ENCODE measurements at regions not wholly inside any gene's neighbourhood (a gene's known extent, or its start where the extent isn't known, plus 50 kb on each side); places are given as distances from the start of the nearest gene placed in this dataset.
"Not testable (repeated sequence)": the region's sequence is repeated elsewhere in the genome, so short reads cannot be mapped to it uniquely, and the experiment has no call there.

GRCh38 chr6:14408446-14408845 lies 290.9 kb downstream of the CD83 start:
- no peak for DNase-seq

- DNase-seq, result no peak
These were observed 294.5 kb downstream of the CD83 start for GRCh38 chr6:14412026-14412425.

DNA sequence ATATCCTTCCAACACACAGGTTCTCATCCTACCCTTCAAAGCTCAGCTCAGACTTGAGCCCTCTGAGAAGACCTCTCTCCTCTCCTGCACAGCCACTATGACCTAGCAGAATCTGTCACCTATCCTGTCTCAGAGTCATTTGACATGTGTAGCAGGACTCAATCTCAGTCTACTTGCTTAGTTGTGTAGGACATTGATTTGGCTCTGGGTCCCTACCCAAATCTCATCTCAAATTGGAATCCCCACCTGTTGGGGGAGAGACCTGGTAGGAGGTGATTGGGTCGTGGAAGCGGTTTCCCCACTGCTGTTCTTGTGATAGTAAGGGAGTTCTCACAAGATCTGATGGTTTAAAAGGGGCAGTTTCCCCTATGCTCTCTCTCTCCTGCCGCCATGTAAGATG lies 297.9 kb downstream of the CD83 start:
- no peak for DNase-seq

- DNase-seq, result no peak
These were observed 299.8 kb downstream of the CD83 start for GRCh38 chr6:14417377-14417776.

- not testable (repeated sequence) for DNase-seq
These were observed 301.7 kb downstream of the CD83 start for GRCh38 chr6:14419224-14419623.

GRCh38 chr6:14422061-14422460 lies 304.5 kb downstream of the CD83 start:
- DNase-seq, result no peak

- DNase-seq, result no peak
These were observed 305.3 kb downstream of the CD83 start for GRCh38 chr6:14422917-14423316.

- DNase-seq, result no peak
These were observed 305.8 kb downstream of the CD83 start for GRCh38 chr6:14423330-14423729.

DNA sequence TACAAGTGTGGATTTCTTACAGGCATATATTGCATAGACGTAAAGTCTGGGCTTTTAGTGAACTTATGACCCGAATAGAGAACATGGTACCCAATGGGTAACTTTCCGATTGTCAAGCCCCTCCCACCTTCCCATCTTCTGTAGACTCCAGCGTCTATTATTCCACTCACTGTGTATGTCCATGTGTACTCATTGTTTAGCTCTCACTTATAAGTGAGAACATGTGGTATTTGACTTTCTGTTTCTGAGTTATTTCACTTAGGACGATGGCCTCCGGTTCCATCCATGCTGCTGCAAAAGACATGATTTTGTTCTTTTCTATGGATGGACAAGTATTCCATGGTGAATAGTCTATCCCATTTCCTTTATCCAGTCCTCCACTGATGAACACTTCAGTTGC lies 306.4 kb downstream of the CD83 start:
- DNase-seq, result no peak

DNA sequence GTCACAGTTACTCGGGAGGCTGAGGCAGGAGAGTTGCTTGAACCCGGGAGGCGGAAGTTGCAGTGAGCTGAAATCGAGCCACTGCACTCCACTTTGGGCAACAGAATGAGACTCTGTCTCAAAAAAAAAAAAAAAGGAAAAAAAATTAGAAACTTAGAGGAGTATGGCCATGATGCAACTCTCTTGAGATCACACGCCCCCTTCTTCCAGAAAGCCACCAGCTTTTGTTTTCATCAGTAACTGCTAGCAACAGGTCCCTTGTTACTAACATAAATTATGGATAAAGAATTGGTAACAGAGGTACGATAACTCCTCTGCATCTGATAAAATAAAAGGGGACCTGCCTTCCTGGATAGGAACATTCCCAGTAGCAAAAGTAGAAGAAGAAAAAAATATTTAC lies 308.2 kb downstream of the CD83 start:
- DNase-seq, result no peak

GRCh38 chr6:14426281-14426680 lies 308.7 kb downstream of the CD83 start:
- no peak for DNase-seq

DNA sequence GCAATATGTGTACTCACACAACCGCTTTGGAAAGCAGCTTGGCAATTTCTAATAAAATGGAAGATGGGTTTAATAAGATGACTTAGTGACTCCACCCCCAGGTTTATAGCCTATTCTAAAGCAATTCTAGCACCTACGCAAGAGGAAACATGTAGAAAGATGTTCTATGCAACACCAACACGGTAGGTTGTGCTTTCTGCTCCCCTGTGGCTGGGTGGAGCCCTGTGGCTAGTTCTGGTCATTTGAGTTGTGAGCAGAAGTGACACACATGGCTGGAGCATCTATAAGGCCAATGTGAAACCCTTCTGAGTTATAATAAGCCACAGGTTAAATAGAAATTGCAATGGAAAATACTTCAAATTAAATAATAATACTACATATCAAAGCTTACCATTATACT lies 310.7 kb downstream of the CD83 start:
- DNase-seq, result no peak

DNA sequence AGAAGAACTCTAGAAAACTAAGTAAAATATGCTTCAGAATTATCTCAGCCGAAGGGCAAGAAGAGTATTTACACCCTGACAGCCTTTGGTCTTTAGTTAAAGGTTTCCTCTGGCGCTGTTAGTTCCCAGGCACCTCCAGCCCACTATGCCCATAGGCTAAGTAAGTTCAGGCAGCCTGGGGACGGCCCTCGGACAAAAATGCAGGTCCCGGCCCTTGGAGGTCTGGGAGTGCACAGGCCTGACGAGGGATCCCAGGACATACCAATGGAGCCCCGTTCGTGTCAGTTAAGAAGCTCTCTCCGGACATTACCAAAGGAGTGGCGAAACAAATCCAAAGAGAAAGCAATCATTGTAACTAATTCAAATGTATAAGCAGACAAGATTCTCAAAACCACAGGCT lies 311.8 kb downstream of the CD83 start:
- no peak for DNase-seq

- DNase-seq, result no peak
These were observed 312.6 kb downstream of the CD83 start for GRCh38 chr6:14430218-14430617.

DNA sequence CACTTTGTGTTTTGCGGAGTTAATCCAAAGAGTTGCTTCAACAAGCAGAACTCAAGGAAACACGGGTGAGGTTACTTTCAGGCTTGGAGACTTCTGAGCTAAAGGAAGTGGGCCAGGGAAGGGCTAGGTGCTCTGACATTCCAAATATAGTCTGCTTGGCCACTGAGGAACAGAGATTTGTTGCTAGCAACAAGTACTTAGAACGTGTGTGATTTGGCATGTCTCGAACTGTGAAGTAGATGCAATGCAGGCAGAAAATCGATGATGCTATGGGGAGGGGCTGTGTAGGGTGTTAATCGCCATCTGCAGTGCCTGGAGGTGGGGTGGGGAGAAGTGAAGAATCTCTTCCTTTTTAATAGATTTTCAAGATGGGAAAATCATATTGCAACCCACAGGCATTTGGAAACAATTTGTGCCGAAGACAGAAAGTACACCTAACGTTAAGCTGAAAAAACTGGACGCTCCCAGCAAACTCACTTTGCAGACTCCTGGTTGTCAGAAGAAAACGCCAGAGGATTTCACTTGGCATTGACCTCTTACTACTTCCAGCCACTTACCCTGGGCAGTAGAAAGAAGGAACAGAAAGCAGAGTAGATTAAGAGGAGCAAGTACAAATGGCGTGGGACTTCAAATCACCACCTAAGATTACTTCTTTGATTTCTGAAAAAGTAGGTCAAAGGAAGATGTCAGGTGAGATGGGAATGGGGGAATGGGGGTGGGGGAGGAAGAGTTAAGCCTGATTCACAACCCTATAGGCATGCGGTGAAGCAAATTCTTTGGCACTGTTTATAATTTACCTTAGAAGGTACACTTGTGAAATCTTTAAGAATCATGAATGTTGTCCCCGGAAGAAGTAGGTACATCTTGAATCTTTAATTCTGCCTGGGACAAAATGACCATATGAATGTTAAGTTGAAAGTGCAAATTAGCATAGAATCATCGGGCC lies 314.1 kb downstream of the CD83 start:
- DNase-seq, result no peak

DNA sequence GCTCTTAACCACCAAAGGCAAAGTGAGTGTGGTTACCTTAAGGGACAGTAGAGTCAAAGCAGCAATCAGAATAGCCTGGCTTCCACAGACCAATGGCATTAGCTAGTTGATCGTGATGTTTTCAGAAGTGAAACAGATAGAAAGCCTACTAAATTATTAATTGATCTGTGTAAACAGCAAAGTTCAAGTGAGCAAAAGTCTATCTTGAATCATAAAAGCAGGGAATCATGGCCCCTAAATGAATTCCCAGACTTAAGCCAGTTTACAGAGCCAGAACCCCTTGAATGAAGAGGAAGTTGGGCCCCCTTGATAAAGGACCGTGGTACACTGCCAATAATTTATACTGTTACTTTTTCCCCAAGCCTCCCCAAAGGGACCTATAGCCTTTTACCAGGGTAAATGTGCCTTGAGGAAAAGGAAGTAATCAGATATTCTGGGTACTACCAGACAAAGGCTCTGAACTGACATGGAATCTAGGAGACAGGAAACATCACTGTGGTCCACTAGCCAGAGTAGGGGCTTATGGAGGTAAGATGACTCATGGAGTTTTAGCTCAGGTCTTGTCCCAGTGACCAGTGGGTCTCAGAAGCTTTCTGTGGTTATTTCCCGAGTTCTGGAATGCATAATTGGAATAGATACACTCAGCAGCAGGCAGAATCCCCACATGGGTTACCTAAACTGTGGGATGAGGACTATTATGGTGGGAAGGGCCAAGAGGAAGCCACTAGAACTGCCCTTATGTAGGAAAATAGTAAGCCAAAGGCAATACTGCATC lies 317.5 kb downstream of the CD83 start:
- DNase-seq, result no peak

GRCh38 chr6:14436592-14437132 lies 319.1 kb downstream of the CD83 start:
- DNase-seq, result no peak

DNA sequence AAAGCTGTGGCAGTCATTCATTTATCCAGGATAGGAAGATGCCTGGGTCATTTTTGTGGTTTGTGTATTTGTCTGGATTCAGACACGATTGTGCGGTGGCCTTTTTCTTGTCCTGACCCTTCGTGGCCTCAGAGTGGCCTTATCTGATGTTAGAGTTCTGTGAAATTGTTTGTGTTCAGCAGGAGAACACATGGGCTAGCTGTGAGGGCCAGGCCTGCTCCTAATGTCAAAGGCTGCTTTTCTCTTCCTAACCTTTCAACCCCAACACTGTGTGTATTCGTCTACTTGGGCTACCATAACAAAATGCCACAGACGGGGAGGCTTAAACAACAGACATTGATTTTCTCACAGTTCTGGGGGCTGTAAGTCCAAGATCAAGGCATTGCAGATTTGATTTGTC lies 321.8 kb downstream of the CD83 start:
- no peak for DNase-seq

- DNase-seq, result no peak
These were observed 322.8 kb downstream of the CD83 start for GRCh38 chr6:14440215-14440910.

DNA sequence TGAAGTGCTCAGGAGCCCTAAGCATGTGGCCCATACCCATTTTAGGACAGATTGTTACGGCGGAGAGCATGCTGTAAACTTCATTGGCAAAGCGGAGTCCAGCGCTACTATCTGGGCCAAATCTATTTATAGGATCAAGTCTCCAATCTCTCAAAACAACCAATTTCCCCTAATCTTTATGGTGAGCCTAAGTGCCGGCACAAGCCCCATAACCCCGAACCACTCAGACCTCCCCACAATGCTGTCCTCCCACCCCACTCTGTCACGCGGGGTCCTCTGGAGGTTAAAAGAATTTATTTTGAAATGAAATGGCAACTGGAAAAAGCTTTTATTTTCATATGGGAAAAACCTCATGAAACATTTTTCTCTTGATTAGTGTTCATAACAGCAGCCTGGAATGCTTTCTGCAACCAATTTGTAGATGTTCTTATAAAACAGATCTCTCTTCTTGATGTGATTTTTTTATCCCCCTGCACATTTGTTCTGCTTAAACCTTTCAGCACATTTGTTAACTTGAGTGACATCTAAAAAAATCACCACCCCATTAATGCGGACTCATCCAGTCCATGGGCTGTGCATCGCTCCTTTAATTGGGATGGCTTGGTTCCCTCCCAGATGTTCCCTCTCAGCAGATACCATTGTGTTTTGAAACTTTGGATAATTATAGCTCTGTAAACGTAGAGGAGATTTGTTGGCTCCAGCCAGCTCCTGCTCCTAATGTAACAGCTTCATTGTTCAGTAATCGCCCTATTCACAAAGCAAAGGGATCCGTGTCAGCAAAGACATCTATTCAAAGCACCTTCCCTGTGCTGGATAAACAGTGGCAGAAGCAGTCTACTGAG lies 323.6 kb downstream of the CD83 start:
- DNase-seq, result peak; percentile 70

DNA sequence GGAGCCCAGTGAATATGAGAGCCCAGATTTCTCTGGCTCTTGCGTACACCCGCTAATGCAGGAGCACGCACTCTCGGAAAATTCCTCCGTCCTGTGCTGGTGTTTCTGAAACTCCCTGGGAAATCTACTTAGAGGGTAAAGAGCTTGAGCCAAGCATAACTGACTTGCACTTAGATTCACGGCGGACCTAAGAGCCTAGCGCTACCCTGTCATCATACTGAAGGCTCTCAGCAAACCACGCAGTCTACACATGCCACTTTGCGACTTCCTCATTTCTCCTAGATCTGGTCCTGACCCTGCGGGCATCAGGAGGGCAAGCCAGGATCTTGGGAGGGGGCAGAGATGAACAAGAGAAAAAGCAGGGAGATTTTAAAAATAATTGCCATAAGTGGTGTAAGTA lies 324.7 kb downstream of the CD83 start:
- DNase-seq, result no peak

- no peak for DNase-seq
These were observed 326.2 kb downstream of the CD83 start for GRCh38 chr6:14443629-14444268.
